Calu3 (cell line): ENCODE measurements at regions not wholly inside any gene's neighbourhood (a gene's known extent, or its start where the extent isn't known, plus 50 kb on each side); places are given as distances from the start of the nearest gene placed in this dataset.

Experiments
- BruUV-seq: library from RNA; stranded (reverse); fragments of 400-500 nt; replicated peaks from 2 replicates; lab custom pipeline; 2021; lab: Mats Ljungman, UMichigan
- CTCF ChIA-PET: fragments of 300-600 bp; sonication (Branson Sonifier 250); formaldehyde crosslinking; loops from one replicate; lab custom pipeline; 2022; ENCODE audit warnings: antibody characterized with exemption; lab: Charles Lee
- DNase-seq: peaks from one replicate; pipeline ENCODE4 v3.0.0; 2022
- H3K27ac Mint-ChIP-seq: one replicate; pipeline ENCODE4 v1.8.0; 2022; ENCODE audit warnings: mixed read lengths; ENCODE audit not compliant: unreplicated experiment
- H3K27me3 Mint-ChIP-seq: one replicate; pipeline ENCODE4 v1.8.0; 2022; ENCODE audit warnings: mixed read lengths; ENCODE audit not compliant: unreplicated experiment
- H3K36me3 Mint-ChIP-seq: one replicate; pipeline ENCODE4 v1.8.0; 2022; ENCODE audit warnings: mild to moderate bottlenecking, moderate library complexity, mixed read lengths; ENCODE audit not compliant: insufficient read depth, unreplicated experiment
- H3K4me1 Mint-ChIP-seq: one replicate; pipeline ENCODE4 v1.8.0; 2022; ENCODE audit warnings: mild to moderate bottlenecking, low read depth, mixed read lengths; ENCODE audit not compliant: unreplicated experiment
- H3K4me3 Mint-ChIP-seq: one replicate; pipeline ENCODE4 v1.8.0; 2022; ENCODE audit warnings: mild to moderate bottlenecking, low read depth, moderate library complexity, mixed read lengths; ENCODE audit not compliant: unreplicated experiment
- H3K9me3 Mint-ChIP-seq: one replicate; pipeline ENCODE4 v1.8.0; 2022; ENCODE audit warnings: low read depth, mixed read lengths; ENCODE audit not compliant: unreplicated experiment
- CTCF ChIP-seq: fragments of 200-600 bp; IDR thresholded peaks from one replicate; pipeline ENCODE4 v1.8.0; 2022; ENCODE audit warnings: antibody characterized with exemption; ENCODE audit not compliant: unreplicated experiment
- intact Hi-C: fragments of 100-400 bp; cut with micrococcal nuclease; formaldehyde crosslinking; loops from one replicate; pipeline ENCODE4 v1.10.0; 2022; ENCODE audit not compliant: unreplicated experiment

- H3K4me3 Mint-ChIP-seq, result no peak overlapping the region
- no peak for TF ChIP-seq CTCF
- BruUV-seq, result no TSS peak
- intact Hi-C loops, result no loop called here
- H3K36me3 Mint-ChIP-seq, result no peaks in the 10 kb centered on the region
- no peaks in the 10 kb centered on the region for H3K9me3 Mint-ChIP-seq
- H3K4me1 Mint-ChIP-seq, result peaks cover 11% of the 10 kb centered on the region
- no peak overlapping the region for H3K27ac Mint-ChIP-seq
- DNase-seq, result no peak
- H3K27me3 Mint-ChIP-seq, result no peaks in the 10 kb centered on the region
- CTCF ChIA-PET, result no interaction called here
Measured at GRCh38 chr12:66028390-66028789, 102.2 kb downstream of the LLPH start.

- H3K9me3 Mint-ChIP-seq, result no peaks in the 10 kb centered on the region
- CTCF ChIA-PET, result interaction anchor here (1.0 kb wide), 1 partner anchor 105 kb away, joined by 3 read pairs; the partner anchor contains the start of gene LLPH
- BruUV-seq, result no TSS peak
- H3K27ac Mint-ChIP-seq, result no peak overlapping the region
- no peaks in the 10 kb centered on the region for H3K27me3 Mint-ChIP-seq
- DNase-seq, result no peak
- intact Hi-C loops, result no loop called here
- TF ChIP-seq CTCF, result no peak
- peaks cover 11% of the 10 kb centered on the region for H3K4me1 Mint-ChIP-seq
- H3K36me3 Mint-ChIP-seq, result no peaks in the 10 kb centered on the region
- H3K4me3 Mint-ChIP-seq, result no peak overlapping the region
Measured at GRCh38 chr12:66025477-66025876, 105.1 kb downstream of the LLPH start.

GRCh38 chr12:66024949-66025348, 105.6 kb downstream of the LLPH start:
- H3K36me3 Mint-ChIP-seq, result no peaks in the 10 kb centered on the region
- intact Hi-C loops, result no loop called here
- TF ChIP-seq CTCF, result no peak
- BruUV-seq, result no TSS peak
- no peaks in the 10 kb centered on the region for H3K9me3 Mint-ChIP-seq
- DNase-seq, result no peak
- peaks cover 11% of the 10 kb centered on the region for H3K4me1 Mint-ChIP-seq
- H3K27me3 Mint-ChIP-seq, result no peaks in the 10 kb centered on the region
- no peak overlapping the region for H3K27ac Mint-ChIP-seq
- H3K4me3 Mint-ChIP-seq, result no peak overlapping the region
- CTCF ChIA-PET, result no interaction called here

- Mint-ChIP-seq H3K27ac (no peak overlapping the region), H3K9me3 (no peaks in the 10 kb centered on the region), H3K27me3 (peaks cover 17% of the 10 kb centered on the region), H3K36me3 (no peaks in the 10 kb centered on the region), H3K4me3 (no peak overlapping the region), H3K4me1 (peaks cover 3% of the 10 kb centered on the region)
- no peak for TF ChIP-seq CTCF
- CTCF ChIA-PET, result no interaction called here
- no peak for DNase-seq
- intact Hi-C loops, result no loop called here
- BruUV-seq, result no TSS peak
Measured at GRCh38 chr12:66020481-66020880, 110.1 kb downstream of the LLPH start.
